Lower leg skin (tissue), 3 donors: ENCODE measurements at regions not wholly inside any gene's neighbourhood (a gene's known extent, or its start where the extent isn't known, plus 50 kb on each side); places are given as distances from the start of the nearest gene placed in this dataset.

Experiments used
- CTCF ChIP-seq, 3 donors: fragments of 450-650 bp; IDR thresholded peaks; one replicate each; pipeline ENCODE4 v1.5.1; 2016; ENCODE audit warnings: antibody characterized with exemption in 3 of 3, mild to moderate bottlenecking in 3 of 3, moderate library complexity in 2 of 3
- POLR2A ChIP-seq, 2 donors: fragments of 450-650 bp; IDR thresholded peaks; one replicate each; pipeline ENCODE4 v1.6.1; 2016 to 2017; ENCODE audit warnings: antibody characterized with exemption in 2 of 2, mild to moderate bottlenecking in 1 of 2, moderate library complexity in 1 of 2

GRCh38 chr20:22430154-22430745 lies 154.1 kb downstream of the FOXA2 start:
- TF ChIP-seq CTCF (IDR thresholded peaks at IDR 0.05) (no peak), POLR2A (IDR thresholded peaks at IDR 0.05) (no peak)
